Fibroblast of lung (primary cell): ENCODE measurements at regions not wholly inside any gene's neighbourhood (a gene's known extent, or its start where the extent isn't known, plus 50 kb on each side); places are given as distances from the start of the nearest gene placed in this dataset.
"Not testable (repeated sequence)": the region's sequence is repeated elsewhere in the genome, so short reads cannot be mapped to it uniquely, and the experiment has no call there.

Experiments used
- DNase-seq, 2 donors: peaks; one replicate each; pipeline versions ENCODE4 v3.0.0 to v3.0.0-alpha.2; 2010; ENCODE audit warnings: low read depth in 2 of 2
- H2AFZ ChIP-seq: 2 replicates; pipeline ENCODE4 v1.5.1; 2012; ENCODE audit warnings: low read length, control low read depth, inconsistent platforms
- H3K27ac ChIP-seq: 2 replicates; pipeline ENCODE4 v1.5.1; 2011; ENCODE audit warnings: low read length, control low read depth; ENCODE audit not compliant: insufficient read depth
- H3K27me3 ChIP-seq: 2 replicates; pipeline ENCODE4 v1.5.1; 2011; ENCODE audit warnings: mild to moderate bottlenecking, low read length; ENCODE audit not compliant: control insufficient read depth, insufficient read depth
- H3K36me3 ChIP-seq: 2 replicates; pipeline ENCODE4 v1.5.1; 2011; ENCODE audit warnings: low read length; ENCODE audit not compliant: control insufficient read depth, insufficient read depth
- H3K4me1 ChIP-seq: 2 replicates; pipeline ENCODE4 v1.5.1; 2011; ENCODE audit warnings: low read length; ENCODE audit not compliant: control insufficient read depth, insufficient read depth; ENCODE audit errors: extremely low read depth
- H3K4me2 ChIP-seq: 2 replicates; pipeline ENCODE4 v1.5.1; 2011; ENCODE audit warnings: low read length, control low read depth; ENCODE audit not compliant: insufficient read depth; ENCODE audit errors: extremely low read depth
- H3K4me3 ChIP-seq, 4 experiments: fragments of 200-600 bp in 1 of 4; sonication (generic) in 1 of 4; replicated peaks in 1 of 4; 2 replicates each; pipeline ENCODE4 v1.5.1; 2011 to 2016; ENCODE audit warnings: low read length in 4 of 4, low read depth in 3 of 4, mild to moderate bottlenecking in 3 of 4, control low read depth in 2 of 4, inconsistent platforms in 1 of 4, mixed read lengths in 1 of 4; ENCODE audit not compliant: insufficient read depth in 1 of 4; ENCODE audit errors: control extremely low read depth in 1 of 4
- H3K79me2 ChIP-seq: 2 replicates; pipeline ENCODE4 v1.5.1; 2012; ENCODE audit warnings: mild to moderate bottlenecking, low read length, inconsistent platforms; ENCODE audit not compliant: control insufficient read depth, insufficient read depth
- H3K9ac ChIP-seq: 2 replicates; pipeline ENCODE4 v1.5.1; 2011; ENCODE audit warnings: mild to moderate bottlenecking, low read length, control low read depth; ENCODE audit not compliant: insufficient read depth
- H3K9me3 ChIP-seq: 2 replicates; pipeline ENCODE4 v1.5.1; 2012; ENCODE audit warnings: low read depth, low read length; ENCODE audit not compliant: control insufficient read depth, insufficient read depth
- H4K20me1 ChIP-seq: 2 replicates; pipeline ENCODE4 v1.5.1; 2011; ENCODE audit warnings: low read length; ENCODE audit not compliant: control insufficient read depth, insufficient read depth; ENCODE audit errors: extremely low read depth

- not testable (repeated sequence) for H3K9ac ChIP-seq, H3K36me3 ChIP-seq, H3K27me3 ChIP-seq, H2AFZ ChIP-seq, H3K4me3 ChIP-seq, H3K79me2 ChIP-seq, H3K27ac ChIP-seq, H3K9me3 ChIP-seq, H3K4me2 ChIP-seq, H4K20me1 ChIP-seq, DNase-seq, H3K4me1 ChIP-seq
Observed at GRCh38 chr9:66698066-66698455, 202.5 kb upstream of the ZNF658 start.

- not testable (repeated sequence) for H3K27ac ChIP-seq, H2AFZ ChIP-seq
Observed at GRCh38 chr9:66701411-66702377, 198.8 kb upstream of the ZNF658 start.

GRCh38 chr9:66711553-66711952, 189.0 kb upstream of the ZNF658 start:
- not testable (repeated sequence) for H3K27ac ChIP-seq, H3K9me3 ChIP-seq, H3K27me3 ChIP-seq, H3K4me2 ChIP-seq, H3K9ac ChIP-seq, H3K79me2 ChIP-seq, H3K4me3 ChIP-seq, H2AFZ ChIP-seq, H4K20me1 ChIP-seq, DNase-seq, H3K36me3 ChIP-seq, H3K4me1 ChIP-seq

More at GRCh38 chr9:66701411-66702377, 198.8 kb upstream of the ZNF658 start:
- H3K36me3 ChIP-seq, H3K79me2 ChIP-seq, DNase-seq, H3K27me3 ChIP-seq, H4K20me1 ChIP-seq, H3K9me3 ChIP-seq, H3K4me2 ChIP-seq, H3K4me3 ChIP-seq, H3K9ac ChIP-seq, H3K4me1 ChIP-seq: not testable (repeated sequence)

GRCh38 chr9:66712870-66713269, 187.7 kb upstream of the ZNF658 start:
- not testable (repeated sequence) for H3K4me2 ChIP-seq, H3K9ac ChIP-seq, H3K9me3 ChIP-seq, H3K4me1 ChIP-seq, H3K4me3 ChIP-seq, H3K36me3 ChIP-seq, H3K79me2 ChIP-seq, H3K27ac ChIP-seq, DNase-seq, H2AFZ ChIP-seq, H3K27me3 ChIP-seq, H4K20me1 ChIP-seq

- H3K4me1 ChIP-seq, H3K27ac ChIP-seq, H4K20me1 ChIP-seq, DNase-seq, H3K79me2 ChIP-seq, H3K4me2 ChIP-seq, H3K27me3 ChIP-seq, H3K9ac ChIP-seq, H3K36me3 ChIP-seq, H2AFZ ChIP-seq, H3K4me3 ChIP-seq, H3K9me3 ChIP-seq: not testable (repeated sequence)
Observed at GRCh38 chr9:66713552-66713951, 187.0 kb upstream of the ZNF658 start.

- H3K27me3 ChIP-seq: not testable (repeated sequence)
Observed at GRCh38 chr9:66720845-66721244, 179.7 kb upstream of the ZNF658 start.

GRCh38 chr9:66727540-66727939, 173.0 kb upstream of the ZNF658 start:
- H4K20me1 ChIP-seq, H3K4me3 ChIP-seq, H3K4me1 ChIP-seq: not testable (repeated sequence)

More at GRCh38 chr9:66720845-66721244, 179.7 kb upstream of the ZNF658 start:
- H2AFZ ChIP-seq, H3K4me2 ChIP-seq, H4K20me1 ChIP-seq, H3K4me3 ChIP-seq, DNase-seq, H3K79me2 ChIP-seq, H3K4me1 ChIP-seq, H3K27ac ChIP-seq, H3K9ac ChIP-seq, H3K9me3 ChIP-seq, H3K36me3 ChIP-seq: not testable (repeated sequence)

More at GRCh38 chr9:66727540-66727939, 173.0 kb upstream of the ZNF658 start:
- H3K27me3 ChIP-seq, H3K36me3 ChIP-seq, H3K9me3 ChIP-seq, H3K27ac ChIP-seq, H3K4me2 ChIP-seq, DNase-seq, H3K79me2 ChIP-seq, H3K9ac ChIP-seq, H2AFZ ChIP-seq: not testable (repeated sequence)
